ENCODE measurements at regions not wholly inside any gene's neighbourhood (a gene's known extent, or its start where the extent isn't known, plus 50 kb on each side); places are given as distances from the start of the nearest gene placed in this dataset.
A peak's percentile ranks its signal among the peaks of the same experiment; 100 is the strongest.

GRCh38 chr11:123284454-123284853 is 89.4 kb upstream of the CLMP start:
- no peaks in the 10 kb centered on the region for H3K9me3 ChIP-seq (ENCODE audit: control insufficient read depth in 2 of 3, insufficient read depth in 1 of 3, low read length in 3 of 3)
- FAIRE-seq (no peak), DNase-seq (no peak)
- intact Hi-C loops (cut with DNase I) = no loop called here
- H3K27ac ChIP-seq (ENCODE audit: low read depth in 2 of 2, low read length in 2 of 2) = no peak overlapping the region
- H3K36me3 ChIP-seq (ENCODE audit: control insufficient read depth in 2 of 3, insufficient read depth in 3 of 3, low read length in 3 of 3) = no peaks in the 10 kb centered on the region
- H3K4me3 ChIP-seq (ENCODE audit: low read length in 3 of 3) = no peak overlapping the region
- H3K4me1 ChIP-seq (ENCODE audit: control insufficient read depth in 2 of 3, insufficient read depth in 2 of 3, low read depth in 1 of 3, low read length in 3 of 3) = no peaks in the 10 kb centered on the region
- no peak overlapping the region for H3K9ac ChIP-seq (ENCODE audit: low read length in 3 of 3)
- no peak for TF ChIP-seq CTCF (IDR thresholded peaks at IDR 0.05; ENCODE audit: borderline replicate concordance, extremely low read depth, insufficient read depth)
- H3K27me3 ChIP-seq (ENCODE audit: control insufficient read depth, insufficient read depth, low read length) = no peaks in the 10 kb centered on the region

GRCh38 chr11:123282597-123282996 is 87.5 kb upstream of the CLMP start:
- no peak for TF ChIP-seq CTCF (IDR thresholded peaks at IDR 0.05; ENCODE audit: borderline replicate concordance, extremely low read depth, insufficient read depth)
- no peaks in the 10 kb centered on the region for H3K36me3 ChIP-seq (ENCODE audit: control insufficient read depth in 2 of 3, insufficient read depth in 3 of 3, low read length in 3 of 3)
- no peaks in the 10 kb centered on the region for H3K4me1 ChIP-seq (ENCODE audit: control insufficient read depth in 2 of 3, insufficient read depth in 2 of 3, low read depth in 1 of 3, low read length in 3 of 3)
- no peak overlapping the region for H3K27ac ChIP-seq (ENCODE audit: low read depth in 2 of 2, low read length in 2 of 2)
- intact Hi-C loops (cut with DNase I) = no loop called here
- FAIRE-seq = no peak
- H3K9me3 ChIP-seq (ENCODE audit: control insufficient read depth in 2 of 3, insufficient read depth in 1 of 3, low read length in 3 of 3) = no peaks in the 10 kb centered on the region
- no peak overlapping the region for H3K4me3 ChIP-seq (ENCODE audit: low read length in 3 of 3)
- no peak overlapping the region for H3K9ac ChIP-seq (ENCODE audit: low read length in 3 of 3)
- no peaks in the 10 kb centered on the region for H3K27me3 ChIP-seq (ENCODE audit: control insufficient read depth, insufficient read depth, low read length)
- peak in 3 of 5 donors; percentile 21 to 49 (median 36) for DNase-seq

- intact Hi-C loops (cut with DNase I) = no loop called here
These were observed 78.6 kb upstream of the CLMP start for GRCh38 chr11:123273616-123274015.

More at GRCh38 chr11:123273616-123274015, 78.6 kb upstream of the CLMP start:
- H3K9me3 ChIP-seq (ENCODE audit: control insufficient read depth in 2 of 3, insufficient read depth in 1 of 3, low read length in 3 of 3) = no peaks in the 10 kb centered on the region
- no peak for TF ChIP-seq CTCF (IDR thresholded peaks at IDR 0.05; ENCODE audit: borderline replicate concordance, extremely low read depth, insufficient read depth)
- no peak overlapping the region for H3K4me3 ChIP-seq (ENCODE audit: low read length in 3 of 3)
- H3K27ac ChIP-seq (ENCODE audit: low read depth in 2 of 2, low read length in 2 of 2) = no peak overlapping the region
- no peak overlapping the region for H3K9ac ChIP-seq (ENCODE audit: low read length in 3 of 3)
- FAIRE-seq (no peak), DNase-seq (no peak)
- H3K27me3 ChIP-seq (ENCODE audit: control insufficient read depth, insufficient read depth, low read length) = no peaks in the 10 kb centered on the region
- H3K4me1 ChIP-seq (ENCODE audit: control insufficient read depth in 2 of 3, insufficient read depth in 2 of 3, low read depth in 1 of 3, low read length in 3 of 3) = no peaks in the 10 kb centered on the region
- no peaks in the 10 kb centered on the region for H3K36me3 ChIP-seq (ENCODE audit: control insufficient read depth in 2 of 3, insufficient read depth in 3 of 3, low read length in 3 of 3)
